GM12891 (cell line): ENCODE measurements at regions not wholly inside any gene's neighbourhood (a gene's known extent, or its start where the extent isn't known, plus 50 kb on each side); places are given as distances from the start of the nearest gene placed in this dataset.

ENCODE experiments used
- PAX5 ChIP-seq: IDR thresholded peaks from 2 replicates; pipeline ENCODE4 v1.6.1; 2011; ENCODE audit warnings: low read length, moderate library complexity, mild to moderate bottlenecking; ENCODE audit not compliant: insufficient read depth, severe bottlenecking
- POLR2A ChIP-seq: IDR thresholded peaks from 2 replicates; pipeline ENCODE4 v1.6.1; 2011; ENCODE audit warnings: low read depth, low read length, control low read depth
- POLR2AphosphoS5 ChIP-seq: IDR thresholded peaks from 2 replicates; pipeline ENCODE4 v1.6.1; 2011; ENCODE audit warnings: low read depth, low read length, control low read depth
- SPI1 ChIP-seq: IDR thresholded peaks from 2 replicates; pipeline ENCODE4 v1.6.1; 2011; ENCODE audit warnings: low read depth, low read length, control low read depth
- TAF1 ChIP-seq: IDR thresholded peaks from 2 replicates; pipeline ENCODE4 v1.6.1; 2011; ENCODE audit warnings: low read depth, low read length, control low read depth

GRCh38 chr10:65660006-65660405 is 1265.8 kb upstream of the LRRTM3 start:
- TF ChIP-seq POLR2A (no peak), TAF1 (no peak), POLR2AphosphoS5 (no peak), SPI1 (no peak), PAX5 (no peak)
